Suprapubic skin (tissue), 3 donors: ENCODE measurements at regions not wholly inside any gene's neighbourhood (a gene's known extent, or its start where the extent isn't known, plus 50 kb on each side); places are given as distances from the start of the nearest gene placed in this dataset.

ENCODE experiments used
- POLR2A ChIP-seq, 2 donors: fragments of 450-650 bp; IDR thresholded peaks; one replicate each; pipeline ENCODE4 v1.6.1; 2017; ENCODE audit warnings: antibody characterized with exemption in 2 of 2, mild to moderate bottlenecking in 2 of 2, moderate library complexity in 2 of 2
- TF ChIP-seq, protein P1 (sequence below), 2 donors: fragments of 200-600 bp in 1 of 2; fragments of 450-650 bp in 1 of 2; sonication (generic) in 1 of 2; IDR thresholded peaks; one replicate each; pipeline ENCODE4 v1.5.1; 2016 to 2019; ENCODE audit warnings: antibody characterized with exemption in 2 of 2, mild to moderate bottlenecking in 1 of 2, moderate library complexity in 1 of 2

DNA sequence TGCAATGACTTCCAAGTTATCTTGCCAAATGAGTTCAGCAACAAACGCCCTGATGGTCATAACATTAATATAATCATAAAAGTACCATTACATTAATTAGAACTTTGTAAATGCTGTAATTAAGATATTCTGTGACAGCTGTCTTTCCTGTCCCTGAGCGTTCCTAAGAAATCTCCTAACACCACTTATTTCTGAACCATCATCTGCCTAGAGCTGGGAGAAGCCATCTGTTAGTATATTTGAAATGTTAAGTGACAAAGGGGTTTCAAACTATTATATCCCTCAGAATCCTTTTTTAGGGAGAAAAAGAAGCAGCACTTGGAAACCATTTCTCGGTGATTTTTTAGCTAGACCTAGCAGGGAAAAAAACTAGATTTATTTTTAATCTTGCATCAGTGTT is 657.5 kb downstream of the FAM181B start:
- no peak for TF ChIP-seq POLR2A (IDR thresholded peaks at IDR 0.05)
- TF ChIP-seq, protein P1, sequence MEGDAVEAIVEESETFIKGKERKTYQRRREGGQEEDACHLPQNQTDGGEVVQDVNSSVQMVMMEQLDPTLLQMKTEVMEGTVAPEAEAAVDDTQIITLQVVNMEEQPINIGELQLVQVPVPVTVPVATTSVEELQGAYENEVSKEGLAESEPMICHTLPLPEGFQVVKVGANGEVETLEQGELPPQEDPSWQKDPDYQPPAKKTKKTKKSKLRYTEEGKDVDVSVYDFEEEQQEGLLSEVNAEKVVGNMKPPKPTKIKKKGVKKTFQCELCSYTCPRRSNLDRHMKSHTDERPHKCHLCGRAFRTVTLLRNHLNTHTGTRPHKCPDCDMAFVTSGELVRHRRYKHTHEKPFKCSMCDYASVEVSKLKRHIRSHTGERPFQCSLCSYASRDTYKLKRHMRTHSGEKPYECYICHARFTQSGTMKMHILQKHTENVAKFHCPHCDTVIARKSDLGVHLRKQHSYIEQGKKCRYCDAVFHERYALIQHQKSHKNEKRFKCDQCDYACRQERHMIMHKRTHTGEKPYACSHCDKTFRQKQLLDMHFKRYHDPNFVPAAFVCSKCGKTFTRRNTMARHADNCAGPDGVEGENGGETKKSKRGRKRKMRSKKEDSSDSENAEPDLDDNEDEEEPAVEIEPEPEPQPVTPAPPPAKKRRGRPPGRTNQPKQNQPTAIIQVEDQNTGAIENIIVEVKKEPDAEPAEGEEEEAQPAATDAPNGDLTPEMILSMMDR (IDR thresholded peaks at IDR 0.05) = no peak
